GM12878 (cell line): ENCODE measurements at regions not wholly inside any gene's neighbourhood (a gene's known extent, or its start where the extent isn't known, plus 50 kb on each side); places are given as distances from the start of the nearest gene placed in this dataset.

Source experiments
- CBX5 ChIP-seq: sonication (generic); IDR thresholded peaks from 2 replicates; pipeline ENCODE4 v1.6.1; 2016; ENCODE audit warnings: low read depth, moderate library complexity, mild to moderate bottlenecking, inconsistent platforms
- CHD2 ChIP-seq: IDR thresholded peaks from 2 replicates; pipeline ENCODE4 v1.6.1; 2011; ENCODE audit warnings: low read depth, low read length, improper control_type of control experiment, borderline replicate concordance
- EZH2 ChIP-seq: IDR thresholded peaks from 2 replicates; pipeline ENCODE4 v1.6.1; 2012; ENCODE audit warnings: low read depth, mild to moderate bottlenecking, control low read depth, inconsistent platforms, low read length, borderline replicate concordance; ENCODE audit not compliant: control insufficient read depth
- JUND ChIP-seq: IDR thresholded peaks from 2 replicates; pipeline ENCODE4 v1.6.1; 2012; ENCODE audit warnings: low read depth, mild to moderate bottlenecking, low read length, improper control_type of control experiment, moderate library complexity
- MTA3 ChIP-seq: IDR thresholded peaks from 2 replicates; pipeline ENCODE4 v1.6.1; 2012; ENCODE audit warnings: low read length, inconsistent platforms, borderline replicate concordance
- POLR2AphosphoS5 ChIP-seq: IDR thresholded peaks from 2 replicates; pipeline ENCODE4 v1.6.1; 2011; ENCODE audit warnings: mild to moderate bottlenecking, low read length, inconsistent platforms
- RBBP5 ChIP-seq: fragments of 200-600 bp; sonication (generic); conservative IDR thresholded peaks from 2 replicates; pipeline ENCODE4 v1.6.1; 2016
- RFX5 ChIP-seq: IDR thresholded peaks from 2 replicates; pipeline ENCODE4 v1.6.1; 2011; ENCODE audit warnings: low read depth, low read length, improper control_type of control experiment
- SPI1 ChIP-seq: IDR thresholded peaks from 2 replicates; pipeline ENCODE4 v1.6.1; 2011; ENCODE audit warnings: low read depth, mild to moderate bottlenecking, low read length, moderate library complexity, borderline replicate concordance; ENCODE audit not compliant: insufficient read depth
- YY1 ChIP-seq: IDR thresholded peaks from 2 replicates; pipeline ENCODE4 v1.6.1; 2011; ENCODE audit warnings: low read depth, mild to moderate bottlenecking, low read length
- TF ChIP-seq, protein P1 (sequence below): fragments of 450-650 bp; IDR thresholded peaks from 2 replicates; pipeline ENCODE4 v1.6.1; 2016; ENCODE audit warnings: mild to moderate bottlenecking
- TF ChIP-seq, protein P2 (sequence below), 3 experiments: IDR thresholded peaks in 2 of 3; conservative IDR thresholded peaks in 1 of 3; 2 replicates each; pipeline ENCODE4 v1.5.1; 2011; ENCODE audit warnings: low read depth in 3 of 3, low read length in 3 of 3, mild to moderate bottlenecking in 3 of 3, control low read depth in 2 of 3, moderate library complexity in 2 of 3, inconsistent platforms in 1 of 3, mixed read lengths in 1 of 3; ENCODE audit not compliant: control insufficient read depth in 2 of 3, insufficient read depth in 1 of 3; ENCODE audit errors: extremely low read depth in 1 of 3
- TF ChIP-seq, protein P3 (sequence below): IDR thresholded peaks from 2 replicates; pipeline ENCODE4 v1.6.1; 2012; ENCODE audit warnings: low read length, inconsistent platforms

DNA sequence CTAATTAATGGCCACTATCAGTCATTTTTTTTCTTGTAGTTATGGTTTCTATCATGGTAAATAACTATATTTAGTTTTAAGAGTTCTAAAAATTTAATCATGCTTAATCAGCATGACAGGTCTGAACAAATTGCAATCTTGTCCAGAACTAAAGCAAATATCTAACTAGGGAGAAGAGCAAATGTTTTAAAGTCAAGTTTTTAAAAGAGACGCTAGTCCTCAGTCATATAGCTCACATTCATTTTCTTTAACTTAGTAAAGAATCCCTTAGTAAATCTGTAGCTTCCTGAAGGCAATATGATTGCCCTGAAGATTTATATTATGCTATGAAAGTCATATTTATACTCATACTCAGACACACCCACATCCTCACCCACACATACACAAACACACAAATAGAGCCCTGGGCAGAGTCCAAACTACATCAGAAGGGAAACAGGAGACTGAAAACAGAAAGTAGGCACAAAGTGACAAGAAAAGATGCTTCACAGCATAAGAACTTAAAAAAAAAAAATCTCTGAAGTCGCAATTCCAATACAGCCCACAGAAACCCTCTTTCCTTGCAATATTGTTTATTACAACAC, 1149.1 kb downstream of the SI start:
- TF ChIP-seq POLR2AphosphoS5 (no peak), SPI1 (no peak), JUND (no peak), EZH2 (no peak), MTA3 (no peak), CBX5 (no peak), RBBP5 (no peak), YY1 (no peak), RFX5 (no peak), CHD2 (no peak)
- TF ChIP-seq, protein P1, sequence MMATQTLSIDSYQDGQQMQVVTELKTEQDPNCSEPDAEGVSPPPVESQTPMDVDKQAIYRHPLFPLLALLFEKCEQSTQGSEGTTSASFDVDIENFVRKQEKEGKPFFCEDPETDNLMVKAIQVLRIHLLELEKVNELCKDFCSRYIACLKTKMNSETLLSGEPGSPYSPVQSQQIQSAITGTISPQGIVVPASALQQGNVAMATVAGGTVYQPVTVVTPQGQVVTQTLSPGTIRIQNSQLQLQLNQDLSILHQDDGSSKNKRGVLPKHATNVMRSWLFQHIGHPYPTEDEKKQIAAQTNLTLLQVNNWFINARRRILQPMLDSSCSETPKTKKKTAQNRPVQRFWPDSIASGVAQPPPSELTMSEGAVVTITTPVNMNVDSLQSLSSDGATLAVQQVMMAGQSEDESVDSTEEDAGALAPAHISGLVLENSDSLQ, result no peak
- TF ChIP-seq, protein P2, sequence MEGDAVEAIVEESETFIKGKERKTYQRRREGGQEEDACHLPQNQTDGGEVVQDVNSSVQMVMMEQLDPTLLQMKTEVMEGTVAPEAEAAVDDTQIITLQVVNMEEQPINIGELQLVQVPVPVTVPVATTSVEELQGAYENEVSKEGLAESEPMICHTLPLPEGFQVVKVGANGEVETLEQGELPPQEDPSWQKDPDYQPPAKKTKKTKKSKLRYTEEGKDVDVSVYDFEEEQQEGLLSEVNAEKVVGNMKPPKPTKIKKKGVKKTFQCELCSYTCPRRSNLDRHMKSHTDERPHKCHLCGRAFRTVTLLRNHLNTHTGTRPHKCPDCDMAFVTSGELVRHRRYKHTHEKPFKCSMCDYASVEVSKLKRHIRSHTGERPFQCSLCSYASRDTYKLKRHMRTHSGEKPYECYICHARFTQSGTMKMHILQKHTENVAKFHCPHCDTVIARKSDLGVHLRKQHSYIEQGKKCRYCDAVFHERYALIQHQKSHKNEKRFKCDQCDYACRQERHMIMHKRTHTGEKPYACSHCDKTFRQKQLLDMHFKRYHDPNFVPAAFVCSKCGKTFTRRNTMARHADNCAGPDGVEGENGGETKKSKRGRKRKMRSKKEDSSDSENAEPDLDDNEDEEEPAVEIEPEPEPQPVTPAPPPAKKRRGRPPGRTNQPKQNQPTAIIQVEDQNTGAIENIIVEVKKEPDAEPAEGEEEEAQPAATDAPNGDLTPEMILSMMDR (IDR thresholded peaks at IDR 0.05 in 2 of 3, conservative IDR thresholded peaks at IDR 0.05 in 1 of 3; ENCODE audit: control insufficient read depth in 2 of 3, extremely low read depth in 1 of 3, insufficient read depth in 1 of 3, low read depth in 3 of 3, low read length in 3 of 3), result no peak
- TF ChIP-seq, protein P3, sequence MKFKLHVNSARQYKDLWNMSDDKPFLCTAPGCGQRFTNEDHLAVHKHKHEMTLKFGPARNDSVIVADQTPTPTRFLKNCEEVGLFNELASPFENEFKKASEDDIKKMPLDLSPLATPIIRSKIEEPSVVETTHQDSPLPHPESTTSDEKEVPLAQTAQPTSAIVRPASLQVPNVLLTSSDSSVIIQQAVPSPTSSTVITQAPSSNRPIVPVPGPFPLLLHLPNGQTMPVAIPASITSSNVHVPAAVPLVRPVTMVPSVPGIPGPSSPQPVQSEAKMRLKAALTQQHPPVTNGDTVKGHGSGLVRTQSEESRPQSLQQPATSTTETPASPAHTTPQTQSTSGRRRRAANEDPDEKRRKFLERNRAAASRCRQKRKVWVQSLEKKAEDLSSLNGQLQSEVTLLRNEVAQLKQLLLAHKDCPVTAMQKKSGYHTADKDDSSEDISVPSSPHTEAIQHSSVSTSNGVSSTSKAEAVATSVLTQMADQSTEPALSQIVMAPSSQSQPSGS, result no peak
